ENCODE measurements at regions not wholly inside any gene's neighbourhood (a gene's known extent, or its start where the extent isn't known, plus 50 kb on each side); places are given as distances from the start of the nearest gene placed in this dataset.

- H3K27me3 ChIP-seq (ENCODE audit: control insufficient read depth in 2 of 2, insufficient read depth in 2 of 2, low read length in 2 of 2), result no peaks in the 10 kb centered on the region
- CTCF ChIA-PET, result no interaction called here
- intact Hi-C loops (cut with micrococcal nuclease), result no loop called here
- no peak overlapping the region for H3K27ac Mint-ChIP-seq
- POLR2A ChIA-PET, result no interaction called here
- H3K9me3 ChIP-seq (ENCODE audit: control insufficient read depth in 2 of 3, low read length in 3 of 3), result no peaks in the 10 kb centered on the region
- no peaks in the 10 kb centered on the region for H3K36me3 ChIP-seq (ENCODE audit: control insufficient read depth in 2 of 3, insufficient read depth in 3 of 3, low read length in 3 of 3)
- H3K4me3 ChIP-seq (ENCODE audit: low read length), result no peak overlapping the region
- H3K27me3 Mint-ChIP-seq, result no peaks in the 10 kb centered on the region
- H3K4me1 ChIP-seq (ENCODE audit: control insufficient read depth in 2 of 2, insufficient read depth in 2 of 2, low read length in 2 of 2), result no peaks in the 10 kb centered on the region
- H3K4me3 Mint-ChIP-seq, result no peak overlapping the region
- DNase-seq (no peak), ATAC-seq (no peak)
- H3K27ac ChIP-seq (ENCODE audit: low read depth, low read length), result no peak overlapping the region
- H3K9me3 Mint-ChIP-seq, result peaks cover 0 to 8% (median 0%) of the 10 kb centered on the region in 11 donors
- no peaks in the 10 kb centered on the region for H3K36me3 Mint-ChIP-seq
- peaks cover 0 to 5% (median 0%) of the 10 kb centered on the region in 7 donors for H3K4me1 Mint-ChIP-seq
These were observed 451.7 kb downstream of the IPMK start for GRCh38 chr10:57815949-57816348.

DNA sequence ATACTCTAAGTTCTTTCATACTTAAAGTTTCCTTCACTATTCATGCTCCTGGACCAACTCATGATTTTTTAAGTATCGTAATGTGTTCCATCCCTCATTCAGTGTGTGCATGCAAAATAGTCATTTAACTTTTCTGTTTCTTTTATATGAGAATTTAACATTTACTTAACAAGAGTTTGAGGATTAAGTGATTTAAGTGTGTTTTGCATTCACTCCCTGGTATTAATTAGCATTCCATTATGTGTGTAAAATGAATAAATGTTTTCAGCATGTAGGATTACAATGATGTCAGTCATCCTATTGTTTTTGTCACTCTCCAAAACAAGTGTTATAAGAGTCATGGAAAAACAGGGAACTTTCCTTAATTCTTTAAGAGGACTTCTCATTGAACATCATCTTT is 457.7 kb downstream of the IPMK start:
- ChIA-PET POLR2A (no interaction called here), CTCF (no interaction called here)
- H3K27me3 Mint-ChIP-seq, result no peaks in the 10 kb centered on the region
- Histone ChIP-seq H3K9me3 (ENCODE audit: control insufficient read depth in 2 of 3, low read length in 3 of 3) (no peaks in the 10 kb centered on the region), H3K4me3 (ENCODE audit: low read length) (no peak overlapping the region), H3K27ac (ENCODE audit: low read depth, low read length) (no peak overlapping the region), H3K4me1 (ENCODE audit: control insufficient read depth in 2 of 2, insufficient read depth in 2 of 2, low read length in 2 of 2) (no peaks in the 10 kb centered on the region), H3K27me3 (ENCODE audit: control insufficient read depth in 2 of 2, insufficient read depth in 2 of 2, low read length in 2 of 2) (no peaks in the 10 kb centered on the region), H3K36me3 (ENCODE audit: control insufficient read depth in 2 of 3, insufficient read depth in 3 of 3, low read length in 3 of 3) (no peaks in the 10 kb centered on the region)
- ATAC-seq, result no peak
- no peaks in the 10 kb centered on the region for H3K4me1 Mint-ChIP-seq
- DNase-seq, result no peak
- H3K4me3 Mint-ChIP-seq, result no peak overlapping the region
- H3K27ac Mint-ChIP-seq, result no peak overlapping the region
- peaks cover 0 to 9% (median 0%) of the 10 kb centered on the region in 11 donors for H3K9me3 Mint-ChIP-seq
- intact Hi-C loops (cut with micrococcal nuclease), result no loop called here
- H3K36me3 Mint-ChIP-seq, result no peaks in the 10 kb centered on the region

GRCh38 chr10:57807906-57808305 is 459.8 kb downstream of the IPMK start:
- Histone ChIP-seq H3K36me3 (ENCODE audit: control insufficient read depth in 2 of 3, insufficient read depth in 3 of 3, low read length in 3 of 3) (no peaks in the 10 kb centered on the region), H3K27ac (ENCODE audit: low read depth, low read length) (no peak overlapping the region), H3K4me3 (ENCODE audit: low read length) (no peak overlapping the region), H3K4me1 (ENCODE audit: control insufficient read depth in 2 of 2, insufficient read depth in 2 of 2, low read length in 2 of 2) (no peaks in the 10 kb centered on the region), H3K27me3 (ENCODE audit: control insufficient read depth in 2 of 2, insufficient read depth in 2 of 2, low read length in 2 of 2) (no peaks in the 10 kb centered on the region), H3K9me3 (ENCODE audit: control insufficient read depth in 2 of 3, low read length in 3 of 3) (no peaks in the 10 kb centered on the region)
- Mint-ChIP-seq H3K4me1 (no peaks in the 10 kb centered on the region), H3K36me3 (no peaks in the 10 kb centered on the region), H3K4me3 (no peak overlapping the region), H3K9me3 (peaks cover 0 to 15% (median 0%) of the 10 kb centered on the region in 11 donors), H3K27me3 (no peaks in the 10 kb centered on the region), H3K27ac (no peak overlapping the region)
- intact Hi-C loops (cut with micrococcal nuclease), result no loop called here
- ChIA-PET POLR2A (no interaction called here), CTCF (no interaction called here)
- DNase-seq (no peak), ATAC-seq (no peak)

- H3K4me3 ChIP-seq (ENCODE audit: low read length), result no peak overlapping the region
- no peak for ATAC-seq
- ChIA-PET POLR2A (no interaction called here), CTCF (no interaction called here)
- H3K4me1 ChIP-seq (ENCODE audit: control insufficient read depth in 2 of 2, insufficient read depth in 2 of 2, low read length in 2 of 2), result no peaks in the 10 kb centered on the region
- peaks cover 0 to 15% (median 0%) of the 10 kb centered on the region in 11 donors for H3K9me3 Mint-ChIP-seq
- no peaks in the 10 kb centered on the region for H3K36me3 ChIP-seq (ENCODE audit: control insufficient read depth in 2 of 3, insufficient read depth in 3 of 3, low read length in 3 of 3)
- H3K27me3 Mint-ChIP-seq, result no peaks in the 10 kb centered on the region
- H3K27ac ChIP-seq (ENCODE audit: low read depth, low read length), result no peak overlapping the region
- H3K4me3 Mint-ChIP-seq, result no peak overlapping the region
- DNase-seq, result no peak
- no peaks in the 10 kb centered on the region for H3K36me3 Mint-ChIP-seq
- H3K27me3 ChIP-seq (ENCODE audit: control insufficient read depth in 2 of 2, insufficient read depth in 2 of 2, low read length in 2 of 2), result no peaks in the 10 kb centered on the region
- H3K4me1 Mint-ChIP-seq, result no peaks in the 10 kb centered on the region
- H3K27ac Mint-ChIP-seq, result no peak overlapping the region
- H3K9me3 ChIP-seq (ENCODE audit: control insufficient read depth in 2 of 3, low read length in 3 of 3), result no peaks in the 10 kb centered on the region
- intact Hi-C loops (cut with micrococcal nuclease), result no loop called here
These were observed 461.0 kb downstream of the IPMK start for GRCh38 chr10:57806675-57807074.

DNA sequence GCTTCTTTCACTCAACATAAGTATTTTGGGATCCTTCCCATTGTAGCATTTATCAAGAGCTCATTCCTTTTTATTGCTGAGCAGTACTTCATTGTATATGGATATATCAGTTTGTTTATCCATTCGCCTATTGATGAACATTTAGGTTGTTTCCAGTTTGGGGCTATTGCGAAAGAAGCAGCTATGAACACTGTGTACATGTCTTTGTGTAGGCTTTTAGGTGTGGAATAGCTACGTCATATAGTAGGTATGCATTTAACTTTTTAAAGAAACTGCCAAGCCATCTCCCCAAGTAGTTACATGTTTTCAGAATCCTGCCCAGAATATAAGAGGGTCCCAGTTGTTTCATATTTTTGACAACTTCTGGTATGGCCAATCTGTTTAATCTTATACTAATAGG is 468.1 kb downstream of the IPMK start:
- H3K27me3 ChIP-seq (ENCODE audit: control insufficient read depth in 2 of 2, insufficient read depth in 2 of 2, low read length in 2 of 2), result no peaks in the 10 kb centered on the region
- no peaks in the 10 kb centered on the region for H3K36me3 ChIP-seq (ENCODE audit: control insufficient read depth in 2 of 3, insufficient read depth in 3 of 3, low read length in 3 of 3)
- Mint-ChIP-seq H3K9me3 (peaks cover 0 to 11% (median 0%) of the 10 kb centered on the region in 11 donors), H3K4me1 (no peaks in the 10 kb centered on the region), H3K27ac (no peak overlapping the region), H3K36me3 (no peaks in the 10 kb centered on the region), H3K27me3 (no peaks in the 10 kb centered on the region), H3K4me3 (no peak overlapping the region)
- ChIA-PET CTCF (no interaction called here), POLR2A (no interaction called here)
- no peak overlapping the region for H3K4me3 ChIP-seq (ENCODE audit: low read length)
- intact Hi-C loops (cut with micrococcal nuclease), result no loop called here
- DNase-seq (no peak), ATAC-seq (no peak)
- H3K27ac ChIP-seq (ENCODE audit: low read depth, low read length), result no peak overlapping the region
- H3K4me1 ChIP-seq (ENCODE audit: control insufficient read depth in 2 of 2, insufficient read depth in 2 of 2, low read length in 2 of 2), result no peaks in the 10 kb centered on the region
- H3K9me3 ChIP-seq (ENCODE audit: control insufficient read depth in 2 of 3, low read length in 3 of 3), result no peaks in the 10 kb centered on the region

DNA sequence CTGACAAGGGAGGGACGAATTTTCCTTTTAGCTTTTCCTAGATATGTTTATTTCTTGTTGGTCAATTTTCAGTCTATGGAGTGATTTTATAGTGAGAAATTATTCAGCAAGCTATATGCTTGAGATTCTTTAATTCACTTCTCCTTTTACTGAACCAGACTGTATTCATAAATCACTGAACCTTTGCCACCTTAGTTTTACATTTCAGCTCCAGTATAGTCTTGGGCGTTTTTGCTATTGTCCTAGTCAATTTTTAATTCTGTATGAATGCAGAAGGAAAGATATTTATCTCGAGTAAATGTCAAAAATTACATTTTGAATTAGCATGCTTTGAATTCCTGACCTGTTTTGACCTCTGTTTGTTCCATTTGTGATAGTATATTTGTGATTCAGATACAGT is 468.9 kb downstream of the IPMK start:
- POLR2A ChIA-PET, result no interaction called here
- H3K27ac Mint-ChIP-seq, result no peak overlapping the region
- Histone ChIP-seq H3K36me3 (ENCODE audit: control insufficient read depth in 2 of 3, insufficient read depth in 3 of 3, low read length in 3 of 3) (no peaks in the 10 kb centered on the region), H3K27ac (ENCODE audit: low read depth, low read length) (no peak overlapping the region), H3K9me3 (ENCODE audit: control insufficient read depth in 2 of 3, low read length in 3 of 3) (no peaks in the 10 kb centered on the region), H3K4me1 (ENCODE audit: control insufficient read depth in 2 of 2, insufficient read depth in 2 of 2, low read length in 2 of 2) (no peaks in the 10 kb centered on the region), H3K27me3 (ENCODE audit: control insufficient read depth in 2 of 2, insufficient read depth in 2 of 2, low read length in 2 of 2) (no peaks in the 10 kb centered on the region), H3K4me3 (ENCODE audit: low read length) (no peak overlapping the region)
- ATAC-seq (no peak), DNase-seq (no peak)
- no peaks in the 10 kb centered on the region for H3K4me1 Mint-ChIP-seq
- peaks cover 0 to 11% (median 0%) of the 10 kb centered on the region in 11 donors for H3K9me3 Mint-ChIP-seq
- no peaks in the 10 kb centered on the region for H3K27me3 Mint-ChIP-seq
- no peak overlapping the region for H3K4me3 Mint-ChIP-seq
- intact Hi-C loops (cut with micrococcal nuclease), result no loop called here
- H3K36me3 Mint-ChIP-seq, result no peaks in the 10 kb centered on the region
- CTCF ChIA-PET, result no interaction called here

DNA sequence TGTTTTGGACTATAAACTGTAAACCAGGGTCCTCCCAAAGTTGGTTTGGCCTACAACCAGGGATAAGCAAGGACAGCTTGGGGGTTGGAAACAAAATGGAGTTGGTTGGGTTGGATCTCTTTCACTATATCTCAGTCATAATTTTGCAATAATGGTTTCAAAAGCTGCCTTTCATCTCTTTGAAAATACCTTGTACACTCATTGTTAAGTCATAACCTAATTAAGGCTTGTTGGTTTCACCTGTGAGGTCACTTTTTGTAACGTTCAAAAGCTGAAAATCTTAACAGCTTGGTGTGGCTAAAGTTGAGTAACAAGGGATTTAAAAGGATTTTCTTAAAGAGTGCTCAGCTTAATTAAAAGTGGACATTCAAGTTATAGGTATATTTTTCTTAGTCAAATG is 476.1 kb downstream of the IPMK start:
- Mint-ChIP-seq H3K4me1 (no peaks in the 10 kb centered on the region), H3K9me3 (peaks cover 0 to 19% (median 4%) of the 10 kb centered on the region in 11 donors), H3K36me3 (no peaks in the 10 kb centered on the region), H3K4me3 (no peak overlapping the region), H3K27ac (no peak overlapping the region), H3K27me3 (no peaks in the 10 kb centered on the region)
- ChIA-PET POLR2A (no interaction called here), CTCF (no interaction called here)
- intact Hi-C loops (cut with micrococcal nuclease), result no loop called here
- Histone ChIP-seq H3K27me3 (ENCODE audit: control insufficient read depth in 2 of 2, insufficient read depth in 2 of 2, low read length in 2 of 2) (no peaks in the 10 kb centered on the region), H3K36me3 (ENCODE audit: control insufficient read depth in 2 of 3, insufficient read depth in 3 of 3, low read length in 3 of 3) (no peaks in the 10 kb centered on the region), H3K9me3 (ENCODE audit: control insufficient read depth in 2 of 3, low read length in 3 of 3) (no peaks in the 10 kb centered on the region), H3K27ac (ENCODE audit: low read depth, low read length) (no peak overlapping the region), H3K4me3 (ENCODE audit: low read length) (no peak overlapping the region), H3K4me1 (ENCODE audit: control insufficient read depth in 2 of 2, insufficient read depth in 2 of 2, low read length in 2 of 2) (no peaks in the 10 kb centered on the region)
- ATAC-seq (no peak), DNase-seq (no peak)
